Stomach (tissue), 8 donors: ENCODE measurements at regions not wholly inside any gene's neighbourhood (a gene's known extent, or its start where the extent isn't known, plus 50 kb on each side); places are given as distances from the start of the nearest gene placed in this dataset.

ENCODE experiments used
- DNase-seq, 2 donors: peaks; one replicate each; pipeline versions ENCODE4 v3.0.0 to v3.0.0-alpha.2; 2013 to 2019
- H3K27ac ChIP-seq, 5 donors: fragments of 200-600 bp in 4 of 5; sonication (generic) in 4 of 5; one replicate each; pipeline ENCODE4 v1.5.1; 2013 to 2019; ENCODE audit warnings: mild to moderate bottlenecking in 1 of 5, moderate library complexity in 1 of 5
- H3K27me3 ChIP-seq, 3 donors: fragments of 200-600 bp; sonication (generic); one replicate each; pipeline ENCODE4 v1.5.1; 2017 to 2019; ENCODE audit warnings: mixed run types in 1 of 3
- H3K36me3 ChIP-seq, 4 donors: fragments of 200-600 bp; sonication (generic); 1 replicate in 3 of 4; 2 replicates in 1 of 4; pipeline ENCODE4 v1.5.1; 2016 to 2019
- H3K4me1 ChIP-seq, 4 donors: fragments of 200-600 bp; sonication (generic); one replicate each; pipeline ENCODE4 v1.5.1; 2016 to 2019
- H3K4me3 ChIP-seq, 4 donors: fragments of 200-600 bp; sonication (generic) in 3 of 4; one replicate each; pipeline ENCODE4 v1.5.1; 2016 to 2019; ENCODE audit warnings: mild to moderate bottlenecking in 1 of 4
- H3K9me3 ChIP-seq, 4 donors: fragments of 200-600 bp; sonication (generic); one replicate each; pipeline ENCODE4 v1.5.1; 2016 to 2019
- CTCF ChIP-seq, 7 experiments: fragments of 450-650 bp in 4 of 7; fragments of 200-600 bp in 3 of 7; sonication (generic) in 3 of 7; IDR thresholded peaks; one replicate each; pipeline ENCODE4 v1.5.1; 2016 to 2019; ENCODE audit warnings: antibody characterized with exemption in 7 of 7, control low read depth in 2 of 7, mild to moderate bottlenecking in 1 of 7
- EP300 ChIP-seq: sonication (generic); formaldehyde crosslinking; IDR thresholded peaks from one replicate; pipeline ENCODE4 v1.6.1; 2017; ENCODE audit warnings: antibody characterized with exemption
- POLR2A ChIP-seq, 4 donors: fragments of 450-650 bp; IDR thresholded peaks; one replicate each; pipeline ENCODE4 v1.6.1; 2016; ENCODE audit warnings: antibody characterized with exemption in 4 of 4, control low read depth in 2 of 4, mild to moderate bottlenecking in 1 of 4, moderate library complexity in 1 of 4
- POLR2AphosphoS5 ChIP-seq, 3 donors: sonication (generic); formaldehyde crosslinking; IDR thresholded peaks; one replicate each; pipeline ENCODE4 v1.6.1; 2016; ENCODE audit warnings: antibody characterized with exemption in 3 of 3
- WGBS, 5 donors: extraction: QIAGEN DNeasy Blood & Tissue Kit in 3 of 5; methylation state at CpG; one replicate each; pipeline versions ENCODE4 v1.1.5 to v1.1.7; 2013 to 2018; 5-methylcytosine and 5-hydroxymethylcytosine counted together
- intact Hi-C: fragments of 100-400 bp; cut with DNase I; formaldehyde crosslinking; loops from one replicate; pipeline ENCODE4 v1.15.1; 2023; ENCODE audit warnings: low total_unique reads
- donor health status: healthy with polysubstance abuse.
- donor health status: Bipolar disorder and iron deficiency.
- donor health status: healthy.

GRCh38 chr16:27646806-27647205 is 96.9 kb downstream of the KATNIP start:
- no peak for DNase-seq

GRCh38 chr16:27649021-27649420 is 99.1 kb downstream of the KATNIP start:
- Histone ChIP-seq H3K4me3 (no peak overlapping the region), H3K27me3 (no peaks in the 10 kb centered on the region), H3K27ac (no peak overlapping the region), H3K4me1 (peaks cover 0 to 18% (median 0%) of the 10 kb centered on the region in 4 donors), H3K9me3 (no peaks in the 10 kb centered on the region), H3K36me3 (peaks cover 0 to 44% (median 30%) of the 10 kb centered on the region in 4 donors)
- WGBS, 5 donors, result 89 to 98% (median 93%) methylated on average over 7 of the region's 7 CpGs
- no peak for DNase-seq
- intact Hi-C loops, result no loop called here
- TF ChIP-seq POLR2AphosphoS5 (IDR thresholded peaks at IDR 0.05), result no peak
- no peak for TF ChIP-seq CTCF (IDR thresholded peaks at IDR 0.05)
- no peak for TF ChIP-seq EP300
- no peak for TF ChIP-seq POLR2A (IDR thresholded peaks at IDR 0.05)

More at GRCh38 chr16:27646806-27647205, 96.9 kb downstream of the KATNIP start:
- Histone ChIP-seq H3K27me3 (no peaks in the 10 kb centered on the region), H3K9me3 (no peaks in the 10 kb centered on the region), H3K36me3 (peaks cover 0 to 48% (median 30%) of the 10 kb centered on the region in 4 donors), H3K27ac (no peak overlapping the region), H3K4me3 (no peak overlapping the region), H3K4me1 (peaks cover 0 to 18% (median 0%) of the 10 kb centered on the region in 4 donors)
- WGBS, 5 donors, result 78 to 82% (median 80%) methylated on average over 5 of the region's 5 CpGs
- intact Hi-C loops, result no loop called here
- TF ChIP-seq EP300 (no peak), CTCF (IDR thresholded peaks at IDR 0.05) (no peak)

- TF ChIP-seq EP300 (no peak), CTCF (IDR thresholded peaks at IDR 0.05) (no peak), POLR2A (IDR thresholded peaks at IDR 0.05) (no peak)
- intact Hi-C loops, result no loop called here
- no peak overlapping the region for H3K27ac ChIP-seq
- no peaks in the 10 kb centered on the region for H3K27me3 ChIP-seq
- WGBS, 5 donors, result 56 to 68% (median 63%) methylated on average over 11 of the region's 11 CpGs
- peaks cover 0 to 45% (median 35%) of the 10 kb centered on the region in 4 donors for H3K36me3 ChIP-seq
- H3K4me3 ChIP-seq, result no peak overlapping the region
- no peak for DNase-seq
- H3K4me1 ChIP-seq, result peaks cover 0 to 18% (median 0%) of the 10 kb centered on the region in 4 donors
- no peaks in the 10 kb centered on the region for H3K9me3 ChIP-seq
These were observed 100.2 kb downstream of the KATNIP start for GRCh38 chr16:27650073-27650701.

DNA sequence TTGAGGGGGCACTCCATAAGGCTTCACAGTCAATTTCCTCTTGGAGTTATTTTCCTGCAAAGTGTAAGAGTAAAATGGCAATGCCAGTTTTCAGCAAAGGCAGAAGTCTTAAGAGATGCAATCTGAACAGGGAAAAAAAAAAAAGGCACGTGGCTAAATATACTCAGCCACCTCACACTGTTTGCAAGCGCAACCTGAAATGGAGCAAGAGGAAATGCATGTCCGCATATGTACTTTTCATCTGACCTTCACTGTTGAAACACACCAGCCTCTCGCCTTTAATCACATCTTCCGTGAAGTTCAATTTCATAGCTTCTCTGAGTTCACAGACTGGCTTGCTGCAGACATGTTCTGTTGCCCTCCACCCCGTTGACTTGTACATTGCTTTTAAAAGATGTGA is 101.4 kb downstream of the KATNIP start:
- Histone ChIP-seq H3K4me1 (peaks cover 0 to 18% (median 0%) of the 10 kb centered on the region in 4 donors), H3K27me3 (no peaks in the 10 kb centered on the region), H3K27ac (no peak overlapping the region), H3K4me3 (no peak overlapping the region), H3K36me3 (peaks cover 0 to 50% (median 44%) of the 10 kb centered on the region in 4 donors), H3K9me3 (no peaks in the 10 kb centered on the region)
- intact Hi-C loops, result no loop called here
- WGBS, 5 donors, result 46 to 71% (median 57%) methylated on average over 6 of the region's 6 CpGs
- TF ChIP-seq POLR2A (IDR thresholded peaks at IDR 0.05) (no peak), EP300 (no peak), POLR2AphosphoS5 (IDR thresholded peaks at IDR 0.05) (peak in 1 of 3 donors; percentile 12), CTCF (IDR thresholded peaks at IDR 0.05) (no peak)
- peak in 1 of 2 donors; percentile 50 for DNase-seq
